Activated CD4-positive, alpha-beta T cell treated with anti-CD3 and anti-CD28 coated beads, Interleukin-2, amount 10 ng/mL, durations not matched to agents 24 days and 14 days (primary cell): ENCODE measurements at regions not wholly inside any gene's neighbourhood (a gene's known extent, or its start where the extent isn't known, plus 50 kb on each side); places are given as distances from the start of the nearest gene placed in this dataset.
"Not testable (repeated sequence)": the region's sequence is repeated elsewhere in the genome, so short reads cannot be mapped to it uniquely, and the experiment has no call there.

Experiments used
- DNase-seq: peaks from one replicate; pipeline ENCODE4 v3.0.0; 2022
- H3K27ac Mint-ChIP-seq: one replicate; pipeline ENCODE4 v1.8.0; 2022; ENCODE audit warnings: mild to moderate bottlenecking, mixed read lengths
- H3K27me3 Mint-ChIP-seq: one replicate; pipeline ENCODE4 v1.8.0; 2022; ENCODE audit warnings: mixed read lengths
- H3K36me3 Mint-ChIP-seq: one replicate; pipeline ENCODE4 v1.8.0; 2022; ENCODE audit warnings: low read depth, mild to moderate bottlenecking, mixed read lengths
- H3K4me1 Mint-ChIP-seq: one replicate; pipeline ENCODE4 v1.8.0; 2021; ENCODE audit warnings: mixed read lengths
- H3K4me3 Mint-ChIP-seq: one replicate; pipeline ENCODE4 v1.8.0; 2022; ENCODE audit warnings: mild to moderate bottlenecking, moderate library complexity, mixed read lengths
- H3K9me3 Mint-ChIP-seq: one replicate; pipeline ENCODE4 v1.8.0; 2021; ENCODE audit warnings: mixed read lengths
- intact Hi-C: fragments of 100-400 bp; cut with micrococcal nuclease; formaldehyde crosslinking; loops from one replicate; pipeline ENCODE4 v1.15.1; 2023

DNA sequence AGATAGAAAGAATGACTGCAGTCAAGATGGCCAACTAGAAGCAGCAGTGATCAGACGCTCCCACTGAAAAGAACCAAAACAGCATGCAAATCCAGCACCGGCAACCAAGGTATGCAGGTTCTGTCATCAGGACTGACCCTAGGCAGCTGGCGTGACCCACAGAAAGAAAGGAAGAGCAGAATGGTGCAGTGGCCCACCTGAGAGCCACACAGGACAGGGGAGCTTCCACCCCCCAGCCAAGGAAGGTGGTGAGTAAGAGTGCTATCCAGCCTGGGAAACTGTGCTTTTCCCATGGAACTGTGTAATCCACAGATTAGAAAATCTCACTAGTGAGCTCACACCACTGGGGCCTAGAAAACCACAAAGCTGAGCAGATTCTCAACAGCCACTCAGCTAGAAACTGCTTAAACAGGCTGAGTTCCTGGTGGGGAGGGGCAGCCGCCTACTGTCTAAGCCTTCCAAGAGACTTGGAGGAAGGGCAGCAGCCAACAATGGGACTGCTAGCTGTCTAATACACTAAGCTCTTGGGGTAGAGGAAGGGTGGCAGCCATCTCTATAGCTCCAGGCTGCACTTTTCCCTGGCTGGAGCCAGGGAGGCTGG is 127.9 kb downstream of the EVA1A start:
- Mint-ChIP-seq H3K9me3 (no peaks in the 10 kb centered on the region), H3K27me3 (peaks cover 3% of the 10 kb centered on the region), H3K36me3 (no peaks in the 10 kb centered on the region), H3K4me3 (no peak overlapping the region), H3K4me1 (no peaks in the 10 kb centered on the region), H3K27ac (no peak overlapping the region)
- DNase-seq = no peak
- intact Hi-C loops = no loop called here

DNA sequence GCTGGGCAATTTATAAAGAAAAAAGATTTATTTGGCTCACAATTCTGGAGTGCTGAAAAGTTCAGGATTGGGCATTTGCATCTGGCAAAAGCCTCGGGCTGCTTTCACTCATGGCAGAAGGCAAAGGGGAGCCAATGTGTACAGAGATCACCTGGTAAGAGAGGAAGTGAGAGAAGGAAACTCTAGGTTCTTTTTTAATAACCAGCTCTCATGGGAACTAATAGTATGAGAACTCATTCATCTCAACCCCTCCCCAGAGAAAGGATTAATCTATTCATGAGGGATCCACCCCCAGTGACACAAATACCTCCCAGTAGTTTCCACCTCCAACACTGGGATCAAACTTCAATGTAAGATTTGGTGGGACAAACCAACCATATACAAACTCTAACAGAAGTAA is 129.0 kb downstream of the EVA1A start:
- H3K4me3 Mint-ChIP-seq = no peak overlapping the region
- DNase-seq = no peak
- intact Hi-C loops = no loop called here
- no peak overlapping the region for H3K27ac Mint-ChIP-seq
- H3K9me3 Mint-ChIP-seq = no peaks in the 10 kb centered on the region
- H3K36me3 Mint-ChIP-seq = no peaks in the 10 kb centered on the region
- H3K27me3 Mint-ChIP-seq = peaks cover 3% of the 10 kb centered on the region
- H3K4me1 Mint-ChIP-seq = no peaks in the 10 kb centered on the region

DNA sequence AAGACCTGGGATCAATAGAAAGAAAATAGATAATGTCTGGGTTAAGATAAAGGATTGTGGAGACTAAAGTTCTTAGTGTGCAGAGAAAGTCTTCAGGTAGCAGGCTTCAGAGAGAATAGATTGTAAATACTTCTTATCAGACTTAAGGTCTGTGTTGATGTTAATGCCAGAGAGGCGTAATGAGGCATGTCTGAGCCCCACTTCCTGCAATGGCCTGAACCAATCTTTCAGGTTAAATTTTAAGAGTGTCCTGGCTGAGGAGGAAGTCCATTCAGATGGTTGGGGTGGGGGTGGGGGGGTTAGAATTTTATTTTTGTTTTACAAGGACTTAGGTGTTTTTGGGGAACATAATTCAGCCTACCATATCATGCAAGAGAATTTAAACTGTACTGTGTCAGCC is 129.5 kb downstream of the EVA1A start:
- H3K27me3 Mint-ChIP-seq = peaks cover 2% of the 10 kb centered on the region
- H3K4me3 Mint-ChIP-seq = no peak overlapping the region
- no peaks in the 10 kb centered on the region for H3K9me3 Mint-ChIP-seq
- intact Hi-C loops = no loop called here
- DNase-seq = no peak
- no peaks in the 10 kb centered on the region for H3K36me3 Mint-ChIP-seq
- no peak overlapping the region for H3K27ac Mint-ChIP-seq
- no peaks in the 10 kb centered on the region for H3K4me1 Mint-ChIP-seq

DNA sequence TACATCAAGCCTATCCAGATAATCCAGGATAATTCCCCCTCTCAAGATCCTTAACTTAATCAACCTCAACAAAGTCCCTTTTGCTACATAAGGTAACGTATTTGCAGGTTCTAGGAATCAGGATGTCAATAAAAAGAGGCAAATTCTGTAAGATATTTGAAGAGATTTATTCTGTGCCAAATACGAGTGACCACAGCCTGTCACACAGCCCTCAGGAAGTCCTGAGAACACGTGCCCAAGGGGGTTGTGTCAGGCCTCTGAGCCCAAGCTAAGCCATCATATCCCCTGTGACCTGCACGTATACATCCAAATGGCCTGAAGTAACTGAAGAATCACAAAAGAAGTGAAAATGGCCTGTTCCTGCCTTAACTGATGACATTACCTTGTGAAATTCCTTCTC is 130.3 kb downstream of the EVA1A start:
- H3K9me3 Mint-ChIP-seq, H3K4me1 Mint-ChIP-seq, H3K4me3 Mint-ChIP-seq, H3K27me3 Mint-ChIP-seq, H3K36me3 Mint-ChIP-seq, intact Hi-C loops, H3K27ac Mint-ChIP-seq, DNase-seq: not testable (repeated sequence)

DNA sequence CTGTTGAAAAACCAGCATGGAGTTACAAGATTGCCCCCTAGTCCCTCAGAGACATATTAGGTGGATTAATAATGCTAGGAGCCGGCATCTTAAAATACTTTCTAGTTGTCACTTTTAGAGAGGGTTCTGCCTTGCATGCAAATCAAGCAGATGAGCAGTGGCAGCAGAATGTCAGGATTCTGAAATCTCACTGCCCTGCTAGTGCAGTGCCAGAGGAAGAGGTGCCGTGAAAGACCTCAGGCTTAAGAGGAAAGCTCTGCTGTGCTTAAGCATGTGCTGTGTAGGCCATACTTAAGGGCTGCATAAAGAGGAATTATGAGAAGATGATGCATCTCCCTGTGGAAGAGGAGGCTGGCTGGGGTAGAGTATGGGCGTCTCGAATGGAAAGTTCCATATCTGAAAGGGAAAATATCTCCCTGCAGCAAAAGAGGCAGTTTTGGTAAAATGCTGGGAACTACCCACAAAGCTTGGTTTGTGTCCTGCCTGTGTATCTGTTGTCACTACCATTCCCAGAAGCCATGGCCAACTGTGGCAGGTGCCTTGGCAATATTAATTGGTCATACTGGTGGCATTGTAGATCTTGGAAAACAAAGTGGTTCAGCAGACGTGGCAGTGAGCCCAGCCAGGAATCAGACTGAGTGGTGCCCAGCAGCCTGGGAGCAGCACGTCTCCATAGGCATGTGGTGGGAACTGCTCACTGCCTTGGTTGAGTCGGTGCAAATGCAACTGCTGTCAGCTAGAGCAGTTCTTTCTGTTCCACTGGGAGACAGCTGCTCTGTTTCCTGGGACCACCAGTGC is 131.9 kb downstream of the EVA1A start:
- Mint-ChIP-seq H3K36me3 (no peaks in the 10 kb centered on the region), H3K27ac (no peak overlapping the region), H3K4me3 (no peak overlapping the region), H3K27me3 (peaks cover 2% of the 10 kb centered on the region), H3K9me3 (no peaks in the 10 kb centered on the region), H3K4me1 (no peaks in the 10 kb centered on the region)
- intact Hi-C loops = no loop called here
- no peak for DNase-seq

DNA sequence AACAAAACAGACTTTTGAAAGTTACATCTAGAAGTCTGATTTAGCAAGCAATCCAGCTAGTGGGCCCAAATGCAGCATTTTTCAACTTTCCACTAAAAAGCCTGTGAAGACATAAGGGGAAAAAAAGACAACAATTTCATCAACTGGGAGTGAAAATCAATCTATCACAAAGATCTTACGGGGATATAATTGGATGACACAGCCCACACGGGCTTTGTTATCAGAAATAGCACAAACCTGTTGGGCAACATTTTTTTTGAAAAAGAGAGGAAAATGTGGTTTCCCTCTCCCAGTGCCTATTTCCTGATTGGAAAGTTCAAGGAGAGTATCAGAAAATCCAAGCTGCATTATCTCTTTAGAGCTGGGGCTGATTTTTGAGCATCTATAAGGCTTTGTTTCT is 132.7 kb downstream of the EVA1A start:
- H3K27me3 Mint-ChIP-seq = peaks cover 2% of the 10 kb centered on the region
- H3K4me3 Mint-ChIP-seq = no peak overlapping the region
- no peaks in the 10 kb centered on the region for H3K36me3 Mint-ChIP-seq
- no peaks in the 10 kb centered on the region for H3K4me1 Mint-ChIP-seq
- no peak for DNase-seq
- H3K27ac Mint-ChIP-seq = no peak overlapping the region
- no peaks in the 10 kb centered on the region for H3K9me3 Mint-ChIP-seq
- intact Hi-C loops = no loop called here

DNA sequence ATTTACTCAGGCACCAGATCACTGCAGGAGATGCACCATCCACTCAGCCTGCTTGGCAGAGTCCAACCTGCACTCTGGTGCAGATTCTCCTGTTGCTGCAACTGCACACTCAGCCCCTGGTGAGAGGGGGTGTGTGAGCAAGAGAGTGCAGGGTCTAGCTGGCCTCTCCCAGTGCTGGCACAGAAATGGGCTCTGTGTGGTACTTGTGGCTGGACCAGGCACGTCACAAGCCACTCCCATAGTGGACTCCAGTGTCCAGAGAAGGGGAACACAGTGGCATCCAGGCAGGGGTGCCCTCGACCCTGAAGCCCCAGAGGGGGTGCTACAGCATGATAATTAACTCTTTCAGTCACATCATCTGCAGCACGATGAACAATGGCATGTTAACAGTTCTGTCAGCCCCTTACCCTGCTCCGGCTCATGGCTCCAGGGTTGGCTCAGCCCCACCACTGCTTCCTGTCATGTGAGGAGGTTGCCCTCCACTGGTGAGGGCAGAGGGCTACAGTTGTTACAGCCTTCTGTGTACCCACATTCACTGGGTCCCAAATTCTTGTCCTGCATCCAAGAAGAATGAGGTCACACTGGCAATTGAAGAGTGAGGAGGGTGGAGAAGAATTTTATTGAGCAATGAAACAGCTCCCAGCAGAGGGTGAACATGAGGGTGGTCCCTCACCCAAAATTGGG is 135.7 kb downstream of the EVA1A start:
- no peak for DNase-seq
- Mint-ChIP-seq H3K27me3 (peaks cover 3% of the 10 kb centered on the region), H3K9me3 (no peaks in the 10 kb centered on the region), H3K27ac (no peak overlapping the region), H3K4me3 (no peak overlapping the region), H3K36me3 (no peaks in the 10 kb centered on the region), H3K4me1 (no peaks in the 10 kb centered on the region)
- intact Hi-C loops = no loop called here

DNA sequence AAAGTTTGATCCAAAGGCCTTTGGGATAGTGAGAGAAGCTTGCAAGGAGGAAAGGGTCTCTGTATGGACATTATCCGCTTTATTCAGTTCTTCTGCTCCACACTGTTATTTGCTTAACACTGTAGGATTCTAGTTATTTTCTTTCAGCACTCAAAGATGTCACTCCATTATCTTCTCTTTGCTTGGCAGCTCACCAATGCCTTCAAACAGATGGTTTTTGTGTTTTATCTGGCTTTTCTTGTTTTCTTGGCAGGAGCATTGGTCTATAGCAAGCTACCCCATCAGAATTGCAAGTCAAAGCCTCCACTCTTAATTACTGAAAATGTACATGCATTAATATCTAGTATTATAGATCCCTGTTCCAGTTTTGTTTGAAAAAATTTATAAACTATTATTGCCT is 138.8 kb downstream of the EVA1A start:
- no peak overlapping the region for H3K4me3 Mint-ChIP-seq
- no peak for DNase-seq
- H3K36me3 Mint-ChIP-seq = no peaks in the 10 kb centered on the region
- H3K4me1 Mint-ChIP-seq = peaks cover 1% of the 10 kb centered on the region
- no peak overlapping the region for H3K27ac Mint-ChIP-seq
- intact Hi-C loops = no loop called here
- no peaks in the 10 kb centered on the region for H3K9me3 Mint-ChIP-seq
- peaks cover 1% of the 10 kb centered on the region for H3K27me3 Mint-ChIP-seq

DNA sequence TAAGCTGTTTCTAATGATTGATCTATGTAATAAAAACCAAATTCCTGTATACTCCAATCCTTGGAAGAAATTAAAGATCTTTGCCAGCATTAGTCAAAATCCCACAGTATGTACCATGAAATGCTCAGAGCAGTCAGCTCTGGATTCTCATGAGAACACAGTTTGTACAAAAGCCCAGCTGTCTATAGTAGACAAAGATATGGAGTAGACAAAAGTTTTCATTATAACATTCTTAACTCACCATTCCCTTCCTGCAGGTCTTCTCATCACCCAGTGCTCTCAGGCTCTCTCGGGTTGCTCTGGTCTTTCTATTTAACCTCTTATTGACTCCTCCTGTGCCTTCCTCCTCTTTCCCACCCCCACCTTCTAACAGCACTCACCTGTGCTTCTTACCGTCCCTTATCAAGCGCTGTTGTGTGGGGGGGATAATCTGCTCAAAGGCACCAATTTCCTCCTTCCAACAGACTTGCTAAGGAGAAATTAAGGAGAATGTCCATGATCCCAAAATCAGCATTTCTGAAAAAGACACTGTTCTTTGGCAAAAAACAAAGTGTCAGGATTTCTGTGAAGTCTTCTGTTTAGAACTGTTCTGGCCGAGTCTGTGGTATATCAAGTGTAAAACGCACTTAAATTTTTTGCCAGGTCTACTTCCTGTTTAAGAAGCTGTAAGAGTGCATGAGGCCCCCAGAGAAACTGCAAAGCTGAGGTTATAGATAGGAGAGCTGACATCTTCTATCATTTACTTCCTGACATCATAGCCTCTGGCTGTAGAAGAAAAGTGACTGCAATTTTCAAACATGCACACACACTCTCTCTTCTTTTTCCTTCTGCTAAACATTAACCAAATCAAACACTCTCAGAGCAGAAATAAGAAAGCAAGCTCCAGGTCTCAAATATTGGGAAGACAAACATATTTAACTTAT is 144.1 kb downstream of the EVA1A start:
- no peak for DNase-seq
- intact Hi-C loops = no loop called here

DNA sequence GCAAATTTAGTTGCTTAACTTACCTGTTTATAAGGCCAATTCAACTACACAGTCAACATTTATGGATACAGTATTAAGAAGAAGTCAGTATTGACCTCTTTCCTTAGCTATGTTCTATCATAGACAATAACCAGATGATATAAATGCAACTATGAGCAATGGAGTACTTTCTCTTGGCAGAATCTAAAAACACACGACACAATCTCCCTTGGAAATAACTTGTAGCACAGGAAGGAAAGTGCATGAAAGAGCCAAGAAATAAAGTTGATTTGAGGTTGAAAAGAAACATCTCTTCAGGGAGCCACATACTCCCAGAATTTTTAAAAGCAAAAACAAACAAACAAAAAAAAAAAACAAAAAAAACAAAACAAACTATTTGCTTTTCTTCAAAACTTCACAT is 145.0 kb downstream of the EVA1A start:
- no peaks in the 10 kb centered on the region for H3K36me3 Mint-ChIP-seq
- H3K4me1 Mint-ChIP-seq = peaks cover 8% of the 10 kb centered on the region
- H3K4me3 Mint-ChIP-seq = no peak overlapping the region
- peaks cover 1% of the 10 kb centered on the region for H3K27me3 Mint-ChIP-seq
- intact Hi-C loops = no loop called here
- no peak for DNase-seq
- H3K9me3 Mint-ChIP-seq = no peaks in the 10 kb centered on the region
- H3K27ac Mint-ChIP-seq = no peak overlapping the region

More for the DNA sequence above, 144.1 kb downstream of the EVA1A start:
- Mint-ChIP-seq H3K36me3 (no peaks in the 10 kb centered on the region), H3K27me3 (peaks cover 1% of the 10 kb centered on the region), H3K27ac (no peak overlapping the region), H3K4me3 (no peak overlapping the region), H3K9me3 (no peaks in the 10 kb centered on the region), H3K4me1 (peaks cover 8% of the 10 kb centered on the region)

DNA sequence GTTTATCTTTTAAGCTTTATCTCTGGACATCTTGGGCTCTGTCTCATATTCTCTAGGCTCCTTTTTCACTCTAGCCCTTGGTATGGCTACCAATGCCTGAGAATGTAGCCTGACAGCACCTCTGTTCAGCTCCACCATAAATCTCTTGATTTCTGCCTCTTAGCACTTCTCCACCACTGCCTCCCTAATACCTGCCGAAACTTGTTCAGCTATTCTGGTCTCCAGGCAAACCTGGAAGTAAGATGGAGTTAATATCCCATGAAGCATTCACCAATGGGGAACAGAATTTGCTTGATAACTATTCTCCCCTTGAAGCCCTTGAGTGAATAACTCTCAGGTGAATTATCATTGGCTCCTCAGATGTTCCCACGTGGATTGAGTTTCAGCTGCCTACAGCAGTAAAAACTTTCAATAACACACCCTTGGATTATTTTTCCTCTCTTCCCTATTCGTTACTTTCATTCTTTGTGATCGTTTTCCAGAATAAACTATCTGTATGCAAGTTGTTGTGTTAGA is 145.6 kb downstream of the EVA1A start:
- no peaks in the 10 kb centered on the region for H3K9me3 Mint-ChIP-seq
- intact Hi-C loops = no loop called here
- no peak for DNase-seq
- no peaks in the 10 kb centered on the region for H3K27me3 Mint-ChIP-seq
- H3K4me1 Mint-ChIP-seq = peaks cover 8% of the 10 kb centered on the region
- H3K36me3 Mint-ChIP-seq = no peaks in the 10 kb centered on the region
- no peak overlapping the region for H3K27ac Mint-ChIP-seq
- H3K4me3 Mint-ChIP-seq = no peak overlapping the region

DNA sequence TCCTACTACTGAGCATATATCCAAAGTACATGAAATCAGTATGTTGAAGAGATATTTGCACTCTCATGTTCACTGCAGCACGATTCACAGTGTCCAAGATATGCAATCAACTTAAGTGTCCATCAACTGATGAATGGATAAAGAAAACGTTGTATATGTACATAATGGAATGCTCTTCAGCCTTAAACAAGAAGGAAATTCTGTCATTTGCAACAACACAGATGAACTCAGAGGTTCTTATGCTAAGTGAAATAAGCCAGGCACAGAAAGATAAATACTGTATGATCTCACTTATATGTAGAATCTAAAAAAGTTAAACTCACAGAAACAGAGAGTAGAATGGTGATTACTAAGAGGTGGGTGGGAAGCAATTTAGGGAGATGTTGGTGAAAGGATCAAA is 149.2 kb downstream of the EVA1A start:
- H3K4me3 Mint-ChIP-seq = no peak overlapping the region
- peaks cover 3% of the 10 kb centered on the region for H3K4me1 Mint-ChIP-seq
- H3K27me3 Mint-ChIP-seq = peaks cover 3% of the 10 kb centered on the region
- H3K9me3 Mint-ChIP-seq = no peaks in the 10 kb centered on the region
- intact Hi-C loops = no loop called here
- no peak overlapping the region for H3K27ac Mint-ChIP-seq
- no peaks in the 10 kb centered on the region for H3K36me3 Mint-ChIP-seq
- no peak for DNase-seq

DNA sequence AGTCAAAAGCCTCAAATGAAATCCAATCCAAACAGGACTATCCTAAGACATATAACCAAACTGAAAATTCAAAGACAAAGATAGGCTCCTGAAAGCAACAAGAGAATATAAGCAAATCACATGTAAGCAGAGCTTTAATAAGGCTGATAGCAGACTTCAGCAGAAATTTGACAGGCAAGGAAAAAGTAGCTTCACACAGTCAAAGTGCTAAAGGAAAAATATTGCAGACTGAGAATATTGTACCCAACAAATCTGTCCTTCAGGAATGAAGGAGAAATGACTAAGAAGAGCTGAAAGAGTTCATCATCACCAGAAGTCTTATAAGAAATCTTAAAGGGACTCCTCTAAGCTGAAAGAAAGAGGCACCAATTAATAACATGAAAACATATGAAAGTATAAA is 150.0 kb downstream of the EVA1A start:
- no peak for DNase-seq
- H3K27me3 Mint-ChIP-seq = peaks cover 3% of the 10 kb centered on the region
- no peaks in the 10 kb centered on the region for H3K4me1 Mint-ChIP-seq
- H3K9me3 Mint-ChIP-seq = no peaks in the 10 kb centered on the region
- H3K36me3 Mint-ChIP-seq = no peaks in the 10 kb centered on the region
- H3K4me3 Mint-ChIP-seq = no peak overlapping the region
- no peak overlapping the region for H3K27ac Mint-ChIP-seq
- intact Hi-C loops = no loop called here
